ENCODE measurements at regions not wholly inside any gene's neighbourhood (a gene's known extent, or its start where the extent isn't known, plus 50 kb on each side); places are given as distances from the start of the nearest gene placed in this dataset.

DNA sequence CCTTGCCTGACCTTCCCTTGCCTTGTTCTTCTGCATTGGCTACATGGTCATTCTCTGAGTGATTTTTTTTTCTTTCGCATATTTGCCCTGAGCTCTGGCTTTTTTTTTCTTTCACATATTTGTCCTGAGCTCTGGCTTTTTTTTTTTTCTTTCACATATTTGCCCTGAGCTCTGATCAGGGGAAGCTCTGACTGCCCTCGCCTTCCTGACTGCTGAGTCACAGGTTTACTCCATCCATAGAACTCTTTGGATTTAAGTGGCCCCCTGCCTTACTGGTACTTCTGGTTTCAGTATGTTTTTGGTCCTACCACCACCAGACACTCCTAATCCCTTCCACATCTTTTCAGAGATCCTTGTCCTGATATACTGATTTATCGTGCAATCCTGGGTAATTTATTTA, 201.1 kb downstream of the OGFRL1 start:
- no peak for DNase-seq
- no peak overlapping the region for H3K4me3 Mint-ChIP-seq
- H3K4me1 Mint-ChIP-seq = no peaks in the 10 kb centered on the region
- TF ChIP-seq, protein P1, sequence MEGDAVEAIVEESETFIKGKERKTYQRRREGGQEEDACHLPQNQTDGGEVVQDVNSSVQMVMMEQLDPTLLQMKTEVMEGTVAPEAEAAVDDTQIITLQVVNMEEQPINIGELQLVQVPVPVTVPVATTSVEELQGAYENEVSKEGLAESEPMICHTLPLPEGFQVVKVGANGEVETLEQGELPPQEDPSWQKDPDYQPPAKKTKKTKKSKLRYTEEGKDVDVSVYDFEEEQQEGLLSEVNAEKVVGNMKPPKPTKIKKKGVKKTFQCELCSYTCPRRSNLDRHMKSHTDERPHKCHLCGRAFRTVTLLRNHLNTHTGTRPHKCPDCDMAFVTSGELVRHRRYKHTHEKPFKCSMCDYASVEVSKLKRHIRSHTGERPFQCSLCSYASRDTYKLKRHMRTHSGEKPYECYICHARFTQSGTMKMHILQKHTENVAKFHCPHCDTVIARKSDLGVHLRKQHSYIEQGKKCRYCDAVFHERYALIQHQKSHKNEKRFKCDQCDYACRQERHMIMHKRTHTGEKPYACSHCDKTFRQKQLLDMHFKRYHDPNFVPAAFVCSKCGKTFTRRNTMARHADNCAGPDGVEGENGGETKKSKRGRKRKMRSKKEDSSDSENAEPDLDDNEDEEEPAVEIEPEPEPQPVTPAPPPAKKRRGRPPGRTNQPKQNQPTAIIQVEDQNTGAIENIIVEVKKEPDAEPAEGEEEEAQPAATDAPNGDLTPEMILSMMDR (IDR thresholded peaks at IDR 0.05) = no peak
- H3K27me3 Mint-ChIP-seq (ENCODE audit: low read depth, poor library complexity) = no peaks in the 10 kb centered on the region
- H3K27ac Mint-ChIP-seq = no peak overlapping the region
- H3K36me3 Mint-ChIP-seq (ENCODE audit: low read depth) = no peaks in the 10 kb centered on the region
- H3K9me3 Mint-ChIP-seq = no peaks in the 10 kb centered on the region

DNA sequence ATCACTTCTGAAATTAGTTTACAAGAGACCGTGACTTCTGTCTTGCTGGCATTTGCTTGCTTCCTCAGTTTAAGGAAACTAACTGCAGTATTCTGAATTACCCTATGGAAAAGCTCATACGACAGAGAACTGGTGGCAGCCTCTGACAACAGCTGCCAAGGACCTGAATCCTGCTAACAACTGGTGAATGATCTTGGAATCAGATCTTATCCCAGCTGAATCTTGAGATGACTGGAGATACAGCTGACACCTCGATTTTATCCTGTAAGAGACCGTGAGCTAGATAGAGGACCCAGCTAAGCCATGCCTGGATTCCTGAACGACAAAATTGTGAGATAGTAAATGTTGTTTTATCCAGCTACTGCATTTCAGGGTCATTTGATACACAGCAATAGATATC, 202.3 kb downstream of the OGFRL1 start:
- TF ChIP-seq, protein P1 (IDR thresholded peaks at IDR 0.05) = no peak

DNA sequence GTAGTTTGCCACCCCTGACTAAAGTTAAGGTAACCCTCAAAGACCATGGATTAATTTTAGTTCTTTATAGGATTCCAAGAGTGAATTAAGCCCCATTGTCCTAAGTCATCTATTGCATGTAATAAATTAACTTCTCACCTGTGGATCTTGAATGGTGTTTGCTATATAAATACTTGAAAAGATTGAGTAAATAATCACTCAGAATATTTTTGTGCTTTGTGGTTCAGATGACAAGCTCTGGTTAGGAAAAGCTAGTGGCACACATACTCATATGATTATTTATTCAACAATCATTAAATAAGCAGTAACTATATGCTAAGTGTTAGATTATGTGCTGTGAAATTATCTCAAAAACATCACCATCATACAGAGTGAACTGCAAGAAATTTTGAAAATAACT, 203.2 kb downstream of the OGFRL1 start:
- TF ChIP-seq, protein P1 (IDR thresholded peaks at IDR 0.05) = no peak
- H3K9me3 Mint-ChIP-seq = no peaks in the 10 kb centered on the region
- H3K4me3 Mint-ChIP-seq = no peak overlapping the region
- no peak for DNase-seq
- no peak overlapping the region for H3K27ac Mint-ChIP-seq
- H3K36me3 Mint-ChIP-seq (ENCODE audit: low read depth) = no peaks in the 10 kb centered on the region
- H3K27me3 Mint-ChIP-seq (ENCODE audit: low read depth, poor library complexity) = no peaks in the 10 kb centered on the region
- H3K4me1 Mint-ChIP-seq = no peaks in the 10 kb centered on the region

More for the DNA sequence above, 202.3 kb downstream of the OGFRL1 start:
- no peak for DNase-seq
- Mint-ChIP-seq H3K36me3 (ENCODE audit: low read depth) (no peaks in the 10 kb centered on the region), H3K9me3 (no peaks in the 10 kb centered on the region), H3K27me3 (ENCODE audit: low read depth, poor library complexity) (no peaks in the 10 kb centered on the region), H3K27ac (no peak overlapping the region), H3K4me3 (no peak overlapping the region), H3K4me1 (no peaks in the 10 kb centered on the region)

DNA sequence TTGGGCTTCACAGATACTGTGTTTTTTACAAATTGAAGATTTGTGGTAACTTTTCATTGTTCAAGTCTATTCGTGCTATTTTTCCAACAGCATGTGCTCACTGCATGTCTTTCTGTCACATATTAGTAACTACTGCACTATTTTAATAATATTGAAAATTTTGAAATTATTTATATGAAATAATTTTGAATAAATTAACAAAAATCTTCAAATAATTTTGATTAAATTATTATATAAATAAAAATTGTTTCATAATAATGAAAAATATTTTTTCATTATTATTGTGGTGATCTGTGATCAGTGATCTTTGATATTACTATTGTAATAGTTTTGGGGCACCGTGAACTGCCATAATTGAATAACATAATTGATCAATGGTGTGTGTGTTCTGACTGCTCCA, 204.1 kb downstream of the OGFRL1 start:
- Mint-ChIP-seq H3K9me3 (no peaks in the 10 kb centered on the region), H3K4me3 (no peak overlapping the region), H3K27ac (no peak overlapping the region), H3K27me3 (ENCODE audit: low read depth, poor library complexity) (no peaks in the 10 kb centered on the region), H3K4me1 (no peaks in the 10 kb centered on the region), H3K36me3 (ENCODE audit: low read depth) (no peaks in the 10 kb centered on the region)
- no peak for DNase-seq
- TF ChIP-seq, protein P1 (IDR thresholded peaks at IDR 0.05) = no peak

DNA sequence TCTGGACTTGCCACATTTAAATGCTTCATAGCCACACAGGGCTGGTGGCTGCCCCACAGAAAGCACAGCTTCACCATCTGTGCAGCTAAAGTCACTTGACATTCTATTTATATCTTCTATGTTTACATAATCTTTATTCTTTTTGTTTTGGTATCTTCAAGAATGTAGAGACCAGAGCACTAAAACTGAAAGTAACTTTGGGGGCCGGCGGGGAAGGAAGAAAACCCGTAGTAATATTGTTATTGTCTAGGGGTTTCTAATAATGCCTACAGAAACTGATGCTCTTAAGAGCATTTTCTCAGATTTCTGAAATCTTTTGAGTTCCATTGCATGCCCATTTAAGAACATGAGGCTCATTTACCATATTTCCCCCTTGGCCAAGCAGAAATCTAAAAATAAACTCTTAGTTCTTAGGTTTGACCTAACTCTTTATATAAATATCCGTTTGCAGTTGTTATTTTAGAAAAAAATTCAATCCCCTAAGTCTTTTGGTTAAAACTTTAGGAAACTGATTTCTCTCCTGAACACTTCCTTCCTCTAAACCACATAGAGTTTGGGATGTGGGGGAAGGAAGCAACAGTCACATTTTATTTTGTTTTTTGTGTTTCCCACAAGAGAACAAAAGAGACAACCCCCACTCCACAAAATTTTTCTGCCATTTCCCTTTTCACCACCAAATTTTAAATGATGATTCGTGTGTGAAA, 207.6 kb downstream of the OGFRL1 start:
- Mint-ChIP-seq H3K27me3 (ENCODE audit: low read depth, poor library complexity) (peaks cover 8% of the 10 kb centered on the region), H3K9me3 (no peaks in the 10 kb centered on the region), H3K4me3 (no peak overlapping the region), H3K27ac (no peak overlapping the region), H3K36me3 (ENCODE audit: low read depth) (no peaks in the 10 kb centered on the region), H3K4me1 (peaks cover 8% of the 10 kb centered on the region)
- TF ChIP-seq, protein P1 (IDR thresholded peaks at IDR 0.05) = no peak
- DNase-seq = no peak

DNA sequence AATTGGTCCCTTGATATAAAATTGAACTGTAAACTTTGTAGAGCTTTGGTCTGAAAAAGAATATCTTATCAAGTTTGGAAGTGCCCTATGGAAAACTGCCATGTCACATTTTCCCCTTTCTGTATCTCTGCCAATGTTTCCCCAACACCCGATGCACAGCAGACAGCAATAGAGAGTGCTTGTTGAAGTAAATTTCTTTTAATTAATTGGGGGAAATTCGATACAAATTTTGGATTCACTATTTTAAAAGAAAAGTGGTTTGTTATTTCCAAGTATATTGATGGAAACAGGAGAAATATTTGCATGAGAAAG, 208.1 kb downstream of the OGFRL1 start:
- no peak for DNase-seq
- TF ChIP-seq, protein P1 (IDR thresholded peaks at IDR 0.05) = no peak
- Mint-ChIP-seq H3K4me1 (peaks cover 8% of the 10 kb centered on the region), H3K4me3 (no peak overlapping the region), H3K9me3 (no peaks in the 10 kb centered on the region), H3K27ac (no peak overlapping the region), H3K36me3 (ENCODE audit: low read depth) (no peaks in the 10 kb centered on the region), H3K27me3 (ENCODE audit: low read depth, poor library complexity) (peaks cover 8% of the 10 kb centered on the region)

All from nephron progenitor cell (in vitro differentiated cells).